ENCODE measurements at regions not wholly inside any gene's neighbourhood (a gene's known extent, or its start where the extent isn't known, plus 50 kb on each side); places are given as distances from the start of the nearest gene placed in this dataset.
"Not testable (repeated sequence)": the region's sequence is repeated elsewhere in the genome, so short reads cannot be mapped to it uniquely, and the experiment has no call there.

DNA sequence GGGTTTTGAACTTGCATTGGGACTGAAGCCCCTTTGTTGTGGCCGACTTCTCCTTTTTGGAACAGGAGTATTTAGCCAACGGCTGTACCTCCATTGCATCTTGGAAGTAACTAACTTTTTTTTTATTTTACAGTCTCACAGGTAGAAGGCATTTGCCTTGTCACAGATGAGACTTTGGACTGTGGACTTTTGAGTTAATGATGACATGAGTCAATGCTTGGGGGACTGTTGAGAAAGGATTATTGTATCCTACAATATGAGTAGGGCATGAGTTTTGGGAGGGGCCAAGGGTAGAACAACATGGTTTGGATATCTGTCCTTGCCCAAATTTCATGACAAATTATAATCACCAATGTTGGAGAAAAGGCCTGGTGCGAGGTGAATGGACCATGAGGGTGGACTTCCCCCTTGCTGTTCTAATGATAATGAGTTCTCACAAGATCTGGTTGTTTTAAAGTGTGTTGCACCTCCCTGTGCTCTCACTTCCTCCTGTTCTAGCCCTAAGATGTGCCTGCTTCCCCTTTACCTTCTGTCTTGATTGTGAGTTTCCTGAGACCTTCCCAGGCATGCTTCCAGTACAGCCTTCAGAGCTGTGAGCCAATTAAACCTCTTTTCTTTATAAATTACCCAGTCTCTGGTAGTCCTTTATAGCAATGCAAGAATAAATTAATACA, 1269.4 kb upstream of the CHAC2 start:
- Histone ChIP-seq H3K4me3 (ENCODE audit: low read depth, low read length) (no peak overlapping the region), H3K36me3 (no peaks in the 10 kb centered on the region), H3K4me1 (no peaks in the 10 kb centered on the region), H3K9me3 (no peaks in the 10 kb centered on the region), H3K27me3 (no peaks in the 10 kb centered on the region)
- no peak for DNase-seq
- TF ChIP-seq, protein P1, sequence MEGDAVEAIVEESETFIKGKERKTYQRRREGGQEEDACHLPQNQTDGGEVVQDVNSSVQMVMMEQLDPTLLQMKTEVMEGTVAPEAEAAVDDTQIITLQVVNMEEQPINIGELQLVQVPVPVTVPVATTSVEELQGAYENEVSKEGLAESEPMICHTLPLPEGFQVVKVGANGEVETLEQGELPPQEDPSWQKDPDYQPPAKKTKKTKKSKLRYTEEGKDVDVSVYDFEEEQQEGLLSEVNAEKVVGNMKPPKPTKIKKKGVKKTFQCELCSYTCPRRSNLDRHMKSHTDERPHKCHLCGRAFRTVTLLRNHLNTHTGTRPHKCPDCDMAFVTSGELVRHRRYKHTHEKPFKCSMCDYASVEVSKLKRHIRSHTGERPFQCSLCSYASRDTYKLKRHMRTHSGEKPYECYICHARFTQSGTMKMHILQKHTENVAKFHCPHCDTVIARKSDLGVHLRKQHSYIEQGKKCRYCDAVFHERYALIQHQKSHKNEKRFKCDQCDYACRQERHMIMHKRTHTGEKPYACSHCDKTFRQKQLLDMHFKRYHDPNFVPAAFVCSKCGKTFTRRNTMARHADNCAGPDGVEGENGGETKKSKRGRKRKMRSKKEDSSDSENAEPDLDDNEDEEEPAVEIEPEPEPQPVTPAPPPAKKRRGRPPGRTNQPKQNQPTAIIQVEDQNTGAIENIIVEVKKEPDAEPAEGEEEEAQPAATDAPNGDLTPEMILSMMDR (IDR thresholded peaks at IDR 0.05; ENCODE audit: low read depth, low read length) = no peak

DNA sequence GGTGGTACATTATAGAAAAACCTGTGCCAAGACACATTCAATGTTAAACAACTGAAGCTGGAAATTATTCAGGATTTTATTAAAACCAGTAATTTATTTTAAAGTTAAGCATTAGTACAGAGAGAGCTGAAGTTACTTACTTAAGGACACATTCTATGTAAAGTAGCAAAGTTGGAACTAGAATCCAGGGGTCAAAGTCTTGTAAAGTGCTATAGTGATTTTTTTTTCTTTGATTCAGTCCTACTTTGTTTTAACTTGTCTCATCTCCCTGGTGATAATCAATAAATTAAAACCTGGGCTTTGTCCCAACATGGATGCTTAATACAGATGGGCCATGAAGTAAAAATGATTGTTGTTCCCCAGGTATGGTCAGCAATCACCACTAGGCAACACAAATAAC, 1271.8 kb upstream of the CHAC2 start:
- DNase-seq = no peak
- no peak overlapping the region for H3K4me3 ChIP-seq (ENCODE audit: low read depth, low read length)
- H3K9me3 ChIP-seq = no peaks in the 10 kb centered on the region
- TF ChIP-seq, protein P1 (IDR thresholded peaks at IDR 0.05; ENCODE audit: low read depth, low read length) = no peak
- no peaks in the 10 kb centered on the region for H3K27me3 ChIP-seq
- no peaks in the 10 kb centered on the region for H3K4me1 ChIP-seq
- H3K36me3 ChIP-seq = no peaks in the 10 kb centered on the region

DNA sequence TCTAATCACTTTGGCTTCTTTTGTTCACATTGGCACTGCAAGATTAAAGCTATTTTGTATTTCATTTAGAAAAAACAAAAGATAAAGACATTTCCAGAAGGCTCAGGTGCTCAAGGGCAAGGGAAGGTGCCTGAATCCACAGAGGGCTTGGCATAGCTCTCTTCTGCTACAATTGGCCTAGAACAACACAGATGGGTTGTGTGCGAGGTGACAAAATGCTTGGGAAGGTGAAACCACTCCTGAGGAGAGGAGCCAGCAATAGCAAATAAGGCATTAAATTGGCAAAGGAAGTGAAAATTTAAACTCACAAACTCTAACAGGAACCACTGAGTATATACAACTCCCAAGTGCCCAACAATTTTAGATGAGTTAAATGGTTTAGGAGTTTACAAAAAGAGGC, 1290.4 kb upstream of the CHAC2 start:
- no peak for DNase-seq
- H3K4me1 ChIP-seq = no peaks in the 10 kb centered on the region
- TF ChIP-seq, protein P1 (IDR thresholded peaks at IDR 0.05; ENCODE audit: low read depth, low read length) = no peak
- H3K9me3 ChIP-seq = no peaks in the 10 kb centered on the region
- H3K4me3 ChIP-seq (ENCODE audit: low read depth, low read length) = no peak overlapping the region
- H3K27me3 ChIP-seq = no peaks in the 10 kb centered on the region
- H3K36me3 ChIP-seq = no peaks in the 10 kb centered on the region

DNA sequence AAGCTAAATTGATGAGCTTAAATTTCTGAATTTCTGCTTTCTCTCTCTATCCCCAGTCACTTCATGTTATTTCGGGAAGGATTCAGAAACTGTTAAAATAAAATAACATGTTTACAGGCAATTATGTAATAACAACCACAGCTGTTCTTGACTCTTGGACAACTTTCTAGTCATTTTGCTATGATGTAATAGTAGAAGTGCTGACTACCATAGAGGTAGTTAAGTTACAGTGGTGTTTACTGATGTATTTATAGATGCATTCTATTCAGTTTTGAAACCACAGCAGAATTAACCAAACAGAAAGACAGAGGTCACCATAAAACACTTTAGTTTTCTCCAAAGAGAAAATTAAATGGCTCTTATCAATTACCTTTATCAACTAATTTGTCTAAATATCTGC, 1292.0 kb upstream of the CHAC2 start:
- H3K4me1 ChIP-seq = no peaks in the 10 kb centered on the region
- no peaks in the 10 kb centered on the region for H3K27me3 ChIP-seq
- DNase-seq = no peak
- no peaks in the 10 kb centered on the region for H3K36me3 ChIP-seq
- no peaks in the 10 kb centered on the region for H3K9me3 ChIP-seq
- TF ChIP-seq, protein P1 (IDR thresholded peaks at IDR 0.05; ENCODE audit: low read depth, low read length) = no peak
- H3K4me3 ChIP-seq (ENCODE audit: low read depth, low read length) = no peak overlapping the region

DNA sequence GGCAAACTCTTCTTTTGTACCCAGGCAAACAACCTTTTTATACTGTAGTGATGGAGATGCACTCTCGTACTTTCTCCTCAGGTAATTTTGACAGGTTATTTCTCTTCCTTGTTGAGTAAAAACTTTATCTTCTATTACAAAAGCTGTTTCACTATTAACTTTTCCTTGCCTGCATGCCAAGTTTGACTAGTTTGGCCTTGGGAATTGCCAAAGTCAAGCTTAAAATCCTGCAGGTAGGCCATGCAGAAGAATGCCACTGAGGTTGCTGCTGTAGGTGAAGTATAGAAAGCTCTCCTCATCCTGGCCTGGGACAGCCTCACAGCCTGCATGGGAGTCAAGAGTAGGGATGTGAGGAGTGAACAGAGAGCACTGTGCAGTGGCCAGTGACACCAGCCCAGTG, 1293.5 kb upstream of the CHAC2 start:
- Histone ChIP-seq H3K9me3 (no peaks in the 10 kb centered on the region), H3K4me1 (no peaks in the 10 kb centered on the region), H3K27me3 (no peaks in the 10 kb centered on the region), H3K4me3 (ENCODE audit: low read depth, low read length) (no peak overlapping the region), H3K36me3 (no peaks in the 10 kb centered on the region)
- TF ChIP-seq, protein P1 (IDR thresholded peaks at IDR 0.05; ENCODE audit: low read depth, low read length) = no peak
- no peak for DNase-seq

DNA sequence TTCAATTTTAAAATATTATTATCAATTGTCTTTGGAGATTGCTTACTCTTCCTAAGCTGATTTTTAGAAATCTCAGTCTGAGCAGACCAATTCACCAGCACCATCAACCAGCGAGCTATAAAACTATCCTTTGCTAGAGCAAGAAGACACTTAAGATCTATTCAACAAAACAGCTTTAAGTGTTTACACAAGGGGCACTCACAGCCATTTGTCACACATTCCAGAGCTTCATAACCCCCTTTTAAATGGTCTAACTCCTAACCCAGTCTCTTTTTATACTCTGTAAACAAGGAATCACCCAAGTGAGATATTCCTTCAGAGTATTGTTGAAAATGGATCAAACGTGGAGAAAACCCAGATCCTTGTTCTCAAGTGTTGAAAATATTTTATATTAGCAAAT, 1294.1 kb upstream of the CHAC2 start:
- Histone ChIP-seq H3K4me3 (ENCODE audit: low read depth, low read length) (no peak overlapping the region), H3K27me3 (no peaks in the 10 kb centered on the region), H3K36me3 (no peaks in the 10 kb centered on the region), H3K9me3 (no peaks in the 10 kb centered on the region), H3K4me1 (no peaks in the 10 kb centered on the region)
- no peak for DNase-seq
- TF ChIP-seq, protein P1 (IDR thresholded peaks at IDR 0.05; ENCODE audit: low read depth, low read length) = no peak

DNA sequence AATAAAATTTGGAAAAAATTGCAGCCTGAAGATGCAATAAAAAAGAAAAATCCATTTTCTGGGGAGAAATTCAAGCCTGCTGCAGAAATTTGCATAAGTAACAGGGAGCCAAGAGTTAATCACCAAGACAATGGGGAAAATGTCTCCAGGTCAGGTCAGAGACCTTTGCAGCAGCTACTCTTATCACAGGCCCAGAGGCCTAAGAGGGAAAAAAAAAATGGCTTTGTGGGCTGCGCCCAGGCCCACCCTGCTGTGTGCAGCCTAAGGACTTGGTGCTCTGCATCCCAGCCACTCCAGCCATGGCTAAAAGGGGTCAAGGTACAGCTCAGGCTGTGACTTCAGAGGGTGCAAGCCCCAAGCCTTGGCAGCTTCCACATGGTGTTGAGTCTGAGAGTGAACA, 1297.1 kb upstream of the CHAC2 start:
- not testable (repeated sequence) for H3K4me3 ChIP-seq (ENCODE audit: low read depth, low read length); H3K36me3 ChIP-seq; H3K9me3 ChIP-seq; H3K27me3 ChIP-seq; H3K4me1 ChIP-seq; DNase-seq

Measured in BE2C (cell line).